HCT116 (cell line): ENCODE measurements at regions not wholly inside any gene's neighbourhood (a gene's known extent, or its start where the extent isn't known, plus 50 kb on each side); places are given as distances from the start of the nearest gene placed in this dataset.

ENCODE experiments used
- ATAC-seq: fragments of 200-7000 bp; cut with Tn5 transposase; 2 replicates; pipeline ENCODE4 v1.9.1; 2020; ENCODE audit warnings: mild to moderate bottlenecking, moderate library complexity
- BruUV-seq: library from RNA; stranded (reverse); fragments of 400-500 nt; replicated peaks from 2 replicates; lab custom pipeline; 2021; lab: Mats Ljungman, UMichigan
- CTCF ChIA-PET: fragments of 300-600 bp; sonication (Branson Sonifier 250); formaldehyde crosslinking; loops from one replicate; lab custom pipeline; 2021; ENCODE audit warnings: antibody characterized with exemption; lab: Charles Lee
- POLR2A ChIA-PET: fragments of 300-600, 350-600 bp; sonication (Branson Sonifier 250); formaldehyde crosslinking; loops from one replicate; lab custom pipeline; 2021; ENCODE audit warnings: antibody characterized with exemption; lab: Charles Lee
- RAD21 ChIA-PET, 2 experiments: fragments of 300-600 bp; sonication (Branson Sonifier 250); formaldehyde crosslinking; loops; one replicate each; lab custom pipeline; 2023; ENCODE audit warnings: low total read pairs in 2 of 2; ENCODE audit not compliant: uncharacterized antibody in 2 of 2, unreplicated experiment in 2 of 2, low non-redundant PET in 1 of 2; lab: Charles Lee
- DNase-seq: peaks from one replicate; pipeline ENCODE4 v3.0.0-alpha.2; 2010; ENCODE audit warnings: low read depth, low spot score
- H2AFZ ChIP-seq: fragments of 200-600 bp; shearing (Covaris generic), sonication (generic); 2 replicates; pipeline ENCODE4 v1.6.1; 2017; ENCODE audit warnings: low read depth, mixed run types, mixed read lengths, antibody characterized with exemption, low read length; ENCODE audit not compliant: poor library complexity, severe bottlenecking
- H3K27ac ChIP-seq: 2 replicates; pipeline ENCODE4 v1.5.1; 2012; ENCODE audit warnings: low read depth, low read length
- H3K27me3 ChIP-seq: fragments of 200-600 bp; sonication (generic); 2 replicates; pipeline ENCODE4 v1.6.1; 2016; ENCODE audit warnings: mixed run types, low read length, mixed read lengths; ENCODE audit not compliant: insufficient read depth
- H3K36me3 ChIP-seq, 2 experiments: fragments of 200-500 bp in 1 of 2; fragments of 200-600 bp in 1 of 2; sonication (Bioruptor generic) in 1 of 2; sonication (generic) in 1 of 2; 2 replicates each; pipeline versions ENCODE4 v1.5.1 to v1.6.1; 2014 to 2016; ENCODE audit warnings: low read length in 2 of 2, inconsistent platforms in 1 of 2, mixed read lengths in 1 of 2, mixed run types in 1 of 2; ENCODE audit not compliant: insufficient read depth in 2 of 2, control insufficient read depth in 1 of 2
- H3K4me1 ChIP-seq, 2 experiments: fragments of 200-600 bp in 1 of 2; sonication (generic) in 1 of 2; 2 replicates each; pipeline versions ENCODE4 v1.5.1 to v1.6.1; 2012 to 2017; ENCODE audit warnings: low read length in 2 of 2, inconsistent platforms in 1 of 2, mild to moderate bottlenecking in 1 of 2, mixed read lengths in 1 of 2, mixed run types in 1 of 2, moderate library complexity in 1 of 2; ENCODE audit not compliant: insufficient read depth in 2 of 2, control insufficient read depth in 1 of 2
- H3K4me2 ChIP-seq: fragments of 200-600 bp; sonication (generic); 2 replicates; pipeline ENCODE4 v1.6.1; 2017; ENCODE audit warnings: mixed run types, low read length, mixed read lengths
- H3K4me3 ChIP-seq, 2 experiments: fragments of 200-600 bp in 1 of 2; sonication (generic) in 1 of 2; replicated peaks in 1 of 2; 2 replicates each; pipeline ENCODE4 v1.5.1; 2011 to 2016; ENCODE audit warnings: low read length in 2 of 2, control low read depth in 1 of 2, low read depth in 1 of 2, mild to moderate bottlenecking in 1 of 2, mixed read lengths in 1 of 2, mixed run types in 1 of 2
- H3K79me2 ChIP-seq: fragments of 200-600 bp; sonication (generic); 2 replicates; pipeline ENCODE4 v1.6.1; 2017; ENCODE audit warnings: mild to moderate bottlenecking, mixed run types, low read length, moderate library complexity, mixed read lengths; ENCODE audit not compliant: insufficient read depth
- H3K9ac ChIP-seq: fragments of 200-600 bp; sonication (generic); 2 replicates; pipeline ENCODE4 v1.6.1; 2016; ENCODE audit warnings: low read length, mixed read lengths
- H3K9me2 ChIP-seq: fragments of 200-600 bp; sonication (generic), shearing (Covaris generic); 2 replicates; pipeline ENCODE4 v1.6.1; 2017; ENCODE audit warnings: mixed run types, mild to moderate bottlenecking, moderate library complexity; ENCODE audit not compliant: insufficient read depth
- H3K9me3 ChIP-seq, 2 experiments: fragments of 200-500 bp in 1 of 2; fragments of 200-600 bp in 1 of 2; sonication (Bioruptor generic) in 1 of 2; sonication (generic) in 1 of 2; 2 replicates each; pipeline ENCODE4 v1.6.1; 2014 to 2017; ENCODE audit warnings: low read length in 2 of 2, mixed read lengths in 2 of 2, inconsistent platforms in 1 of 2, low read depth in 1 of 2, mild to moderate bottlenecking in 1 of 2, mixed run types in 1 of 2, moderate library complexity in 1 of 2; ENCODE audit not compliant: control insufficient read depth in 1 of 2, insufficient read depth in 1 of 2
- H4K20me1 ChIP-seq: fragments of 200-600 bp; sonication (generic), shearing (Covaris generic); 2 replicates; pipeline ENCODE4 v1.6.1; 2017; ENCODE audit warnings: mixed run types, mild to moderate bottlenecking, moderate library complexity; ENCODE audit not compliant: insufficient read depth
- CBX3 ChIP-seq: IDR thresholded peaks from 2 replicates; pipeline ENCODE4 v1.6.1; 2012; ENCODE audit warnings: low read depth
- EGR1 ChIP-seq: IDR thresholded peaks from 2 replicates; pipeline ENCODE4 v1.6.1; 2012; ENCODE audit warnings: low read depth
- ELF1 ChIP-seq: IDR thresholded peaks from 2 replicates; pipeline ENCODE4 v1.6.1; 2012; ENCODE audit warnings: low read depth, borderline replicate concordance
- EZH2phosphoT487 ChIP-seq: fragments of 200-600 bp; IDR thresholded peaks from 2 replicates; pipeline ENCODE4 v1.6.1; 2018; ENCODE audit warnings: antibody characterized with exemption, borderline replicate concordance
- FOSL1 ChIP-seq: IDR thresholded peaks from 2 replicates; pipeline ENCODE4 v1.6.1; 2012; ENCODE audit warnings: low read depth
- JUND ChIP-seq: IDR thresholded peaks from 2 replicates; pipeline ENCODE4 v1.6.1; 2012
- MAX ChIP-seq: IDR thresholded peaks from 2 replicates; pipeline ENCODE4 v1.6.1; 2012
- POLR2A ChIP-seq: IDR thresholded peaks from 2 replicates; pipeline ENCODE4 v1.7.0; 2011; ENCODE audit warnings: borderline replicate concordance; ENCODE audit not compliant: insufficient read depth, insufficient read length; ENCODE audit errors: extremely low read depth
- POLR2AphosphoS5 ChIP-seq: IDR thresholded peaks from 2 replicates; pipeline ENCODE4 v1.6.1; 2011; ENCODE audit warnings: mild to moderate bottlenecking, low read depth, low read length, moderate library complexity
- RAD21 ChIP-seq: IDR thresholded peaks from 2 replicates; pipeline ENCODE4 v1.6.1; 2012; ENCODE audit warnings: low read depth, mild to moderate bottlenecking
- SIN3A ChIP-seq: IDR thresholded peaks from 2 replicates; pipeline ENCODE4 v1.6.1; 2012; ENCODE audit warnings: low read depth
- SRF ChIP-seq: IDR thresholded peaks from 2 replicates; pipeline ENCODE4 v1.6.1; 2012; ENCODE audit warnings: low read depth
- TCF7L2 ChIP-seq: IDR thresholded peaks from 2 replicates; pipeline ENCODE4 v1.7.0; 2011; ENCODE audit warnings: borderline replicate concordance, inconsistent platforms; ENCODE audit not compliant: insufficient read depth, insufficient read length; ENCODE audit errors: extremely low read depth
- YY1 ChIP-seq: IDR thresholded peaks from 2 replicates; pipeline ENCODE4 v1.6.1; 2011; ENCODE audit warnings: low read length, low read depth, moderate library complexity, mild to moderate bottlenecking; ENCODE audit not compliant: insufficient replicate concordance; ENCODE audit errors: extremely low read depth
- ZFX ChIP-seq: fragments of 450-650 bp; IDR thresholded peaks from 2 replicates; pipeline ENCODE4 v1.6.1; 2017
- ZNF274 ChIP-seq: fragments of 200-500 bp; sonication (Bioruptor generic); IDR thresholded peaks from 2 replicates; pipeline ENCODE4 v1.6.1; 2014; ENCODE audit warnings: mild to moderate bottlenecking, low read depth, low read length, inconsistent platforms
- intact Hi-C: fragments of 100-400 bp; cut with micrococcal nuclease; formaldehyde crosslinking; loops from 2 replicates; pipeline ENCODE4 v1.10.0; 2022
- TF ChIP-seq, protein P1 (sequence below): IDR thresholded peaks from 2 replicates; pipeline ENCODE4 v1.6.1; 2012; ENCODE audit warnings: low read depth
- TF ChIP-seq, protein P2 (sequence below): IDR thresholded peaks from 2 replicates; pipeline ENCODE4 v1.6.1; 2012
- TF ChIP-seq, protein P3 (sequence below): IDR thresholded peaks from 2 replicates; pipeline ENCODE4 v1.6.1; 2011; ENCODE audit warnings: mild to moderate bottlenecking, low read length, moderate library complexity; ENCODE audit not compliant: insufficient replicate concordance; ENCODE audit errors: extremely low read depth
- TF ChIP-seq, protein P4 (sequence below), 3 experiments: fragments of 200-600 bp in 1 of 3; sonication (generic) in 1 of 3; IDR thresholded peaks in 2 of 3; conservative IDR thresholded peaks in 1 of 3; 2 replicates each; pipeline ENCODE4 v1.5.1; 2012 to 2017; ENCODE audit warnings: low read depth in 2 of 3, low read length in 2 of 3, antibody characterized with exemption in 1 of 3, borderline replicate concordance in 1 of 3, control low read depth in 1 of 3, mild to moderate bottlenecking in 1 of 3, mixed read lengths in 1 of 3, mixed run types in 1 of 3, moderate library complexity in 1 of 3; ENCODE audit not compliant: insufficient read depth in 1 of 3

DNA sequence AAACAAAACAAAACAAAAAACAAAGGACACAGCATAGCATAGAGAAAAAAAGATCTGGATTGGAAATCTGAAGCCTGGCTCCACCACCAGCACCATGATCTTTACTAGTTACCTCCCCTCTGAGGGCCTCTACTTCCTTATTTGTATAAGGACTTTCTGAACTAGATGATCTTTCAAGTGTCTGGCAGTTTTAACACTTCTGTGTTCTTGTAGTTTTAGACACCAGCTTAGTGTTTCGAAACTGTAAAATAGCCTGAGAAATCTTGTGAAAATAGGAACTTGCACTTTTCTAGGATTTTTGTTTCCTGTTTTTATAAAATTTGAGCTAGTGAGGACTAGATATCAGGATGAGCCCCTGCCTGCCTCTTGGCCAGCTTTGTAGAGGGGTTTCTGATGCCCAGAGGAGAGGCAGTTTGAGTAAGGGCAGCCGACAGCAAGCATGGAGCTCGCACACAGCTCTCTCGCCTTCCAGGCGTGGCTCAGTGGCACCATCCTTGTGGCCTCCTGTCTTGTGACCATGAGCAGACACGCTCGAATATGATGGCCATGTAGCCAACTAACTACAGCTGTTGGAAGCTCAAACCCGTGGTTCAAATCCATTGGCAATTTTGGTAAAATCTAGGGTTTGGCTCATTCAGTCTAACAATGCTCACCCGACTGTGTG is 319.0 kb downstream of the KCNRG start:
- ATAC-seq: no peak

More for the DNA sequence above, 319.0 kb downstream of the KCNRG start:
- TF ChIP-seq TCF7L2 (no peak), ELF1 (no peak), RAD21 (no peak), FOSL1 (no peak), YY1 (no peak), EZH2phosphoT487 (no peak), MAX (no peak), CBX3 (no peak), POLR2AphosphoS5 (no peak), SRF (no peak), POLR2A (no peak), JUND (no peak), EGR1 (no peak), SIN3A (no peak), ZFX (no peak), ZNF274 (no peak)
- TF ChIP-seq, protein P1, sequence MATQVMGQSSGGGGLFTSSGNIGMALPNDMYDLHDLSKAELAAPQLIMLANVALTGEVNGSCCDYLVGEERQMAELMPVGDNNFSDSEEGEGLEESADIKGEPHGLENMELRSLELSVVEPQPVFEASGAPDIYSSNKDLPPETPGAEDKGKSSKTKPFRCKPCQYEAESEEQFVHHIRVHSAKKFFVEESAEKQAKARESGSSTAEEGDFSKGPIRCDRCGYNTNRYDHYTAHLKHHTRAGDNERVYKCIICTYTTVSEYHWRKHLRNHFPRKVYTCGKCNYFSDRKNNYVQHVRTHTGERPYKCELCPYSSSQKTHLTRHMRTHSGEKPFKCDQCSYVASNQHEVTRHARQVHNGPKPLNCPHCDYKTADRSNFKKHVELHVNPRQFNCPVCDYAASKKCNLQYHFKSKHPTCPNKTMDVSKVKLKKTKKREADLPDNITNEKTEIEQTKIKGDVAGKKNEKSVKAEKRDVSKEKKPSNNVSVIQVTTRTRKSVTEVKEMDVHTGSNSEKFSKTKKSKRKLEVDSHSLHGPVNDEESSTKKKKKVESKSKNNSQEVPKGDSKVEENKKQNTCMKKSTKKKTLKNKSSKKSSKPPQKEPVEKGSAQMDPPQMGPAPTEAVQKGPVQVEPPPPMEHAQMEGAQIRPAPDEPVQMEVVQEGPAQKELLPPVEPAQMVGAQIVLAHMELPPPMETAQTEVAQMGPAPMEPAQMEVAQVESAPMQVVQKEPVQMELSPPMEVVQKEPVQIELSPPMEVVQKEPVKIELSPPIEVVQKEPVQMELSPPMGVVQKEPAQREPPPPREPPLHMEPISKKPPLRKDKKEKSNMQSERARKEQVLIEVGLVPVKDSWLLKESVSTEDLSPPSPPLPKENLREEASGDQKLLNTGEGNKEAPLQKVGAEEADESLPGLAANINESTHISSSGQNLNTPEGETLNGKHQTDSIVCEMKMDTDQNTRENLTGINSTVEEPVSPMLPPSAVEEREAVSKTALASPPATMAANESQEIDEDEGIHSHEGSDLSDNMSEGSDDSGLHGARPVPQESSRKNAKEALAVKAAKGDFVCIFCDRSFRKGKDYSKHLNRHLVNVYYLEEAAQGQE: no peak
- TF ChIP-seq, protein P2, sequence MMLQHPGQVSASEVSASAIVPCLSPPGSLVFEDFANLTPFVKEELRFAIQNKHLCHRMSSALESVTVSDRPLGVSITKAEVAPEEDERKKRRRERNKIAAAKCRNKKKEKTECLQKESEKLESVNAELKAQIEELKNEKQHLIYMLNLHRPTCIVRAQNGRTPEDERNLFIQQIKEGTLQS: no peak
- TF ChIP-seq, protein P3, sequence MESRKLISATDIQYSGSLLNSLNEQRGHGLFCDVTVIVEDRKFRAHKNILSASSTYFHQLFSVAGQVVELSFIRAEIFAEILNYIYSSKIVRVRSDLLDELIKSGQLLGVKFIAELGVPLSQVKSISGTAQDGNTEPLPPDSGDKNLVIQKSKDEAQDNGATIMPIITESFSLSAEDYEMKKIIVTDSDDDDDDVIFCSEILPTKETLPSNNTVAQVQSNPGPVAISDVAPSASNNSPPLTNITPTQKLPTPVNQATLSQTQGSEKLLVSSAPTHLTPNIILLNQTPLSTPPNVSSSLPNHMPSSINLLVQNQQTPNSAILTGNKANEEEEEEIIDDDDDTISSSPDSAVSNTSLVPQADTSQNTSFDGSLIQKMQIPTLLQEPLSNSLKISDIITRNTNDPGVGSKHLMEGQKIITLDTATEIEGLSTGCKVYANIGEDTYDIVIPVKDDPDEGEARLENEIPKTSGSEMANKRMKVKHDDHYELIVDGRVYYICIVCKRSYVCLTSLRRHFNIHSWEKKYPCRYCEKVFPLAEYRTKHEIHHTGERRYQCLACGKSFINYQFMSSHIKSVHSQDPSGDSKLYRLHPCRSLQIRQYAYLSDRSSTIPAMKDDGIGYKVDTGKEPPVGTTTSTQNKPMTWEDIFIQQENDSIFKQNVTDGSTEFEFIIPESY: no peak
- TF ChIP-seq, protein P4, sequence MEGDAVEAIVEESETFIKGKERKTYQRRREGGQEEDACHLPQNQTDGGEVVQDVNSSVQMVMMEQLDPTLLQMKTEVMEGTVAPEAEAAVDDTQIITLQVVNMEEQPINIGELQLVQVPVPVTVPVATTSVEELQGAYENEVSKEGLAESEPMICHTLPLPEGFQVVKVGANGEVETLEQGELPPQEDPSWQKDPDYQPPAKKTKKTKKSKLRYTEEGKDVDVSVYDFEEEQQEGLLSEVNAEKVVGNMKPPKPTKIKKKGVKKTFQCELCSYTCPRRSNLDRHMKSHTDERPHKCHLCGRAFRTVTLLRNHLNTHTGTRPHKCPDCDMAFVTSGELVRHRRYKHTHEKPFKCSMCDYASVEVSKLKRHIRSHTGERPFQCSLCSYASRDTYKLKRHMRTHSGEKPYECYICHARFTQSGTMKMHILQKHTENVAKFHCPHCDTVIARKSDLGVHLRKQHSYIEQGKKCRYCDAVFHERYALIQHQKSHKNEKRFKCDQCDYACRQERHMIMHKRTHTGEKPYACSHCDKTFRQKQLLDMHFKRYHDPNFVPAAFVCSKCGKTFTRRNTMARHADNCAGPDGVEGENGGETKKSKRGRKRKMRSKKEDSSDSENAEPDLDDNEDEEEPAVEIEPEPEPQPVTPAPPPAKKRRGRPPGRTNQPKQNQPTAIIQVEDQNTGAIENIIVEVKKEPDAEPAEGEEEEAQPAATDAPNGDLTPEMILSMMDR (IDR thresholded peaks at IDR 0.05 in 2 of 3, conservative IDR thresholded peaks at IDR 0.05 in 1 of 3; ENCODE audit: borderline replicate concordance in 1 of 3, insufficient read depth in 1 of 3, low read depth in 2 of 3, low read length in 2 of 3): no peak
- TF ChIP-seq, all 23 proteins: peak for 0
- RAD21 ChIA-PET: no interaction called here
- BruUV-seq: no TSS peak
- Histone ChIP-seq H3K4me2 (no peak overlapping the region), H3K4me3 (no peak overlapping the region), H4K20me1 (no peaks in the 10 kb centered on the region), H3K9me2 (no peaks in the 10 kb centered on the region), H3K9me3 (no peaks in the 10 kb centered on the region), H3K4me1 (no peaks in the 10 kb centered on the region; a peak in 1 of 4 replicates), H3K9ac (no peak overlapping the region), H3K36me3 (no peaks in the 10 kb centered on the region), H2AFZ (no peak overlapping the region), H3K27me3 (no peaks in the 10 kb centered on the region), H3K79me2 (no peaks in the 10 kb centered on the region), H3K27ac (no peak overlapping the region)
- POLR2A ChIA-PET: no interaction called here
- CTCF ChIA-PET: no interaction called here
- DNase-seq: no peak
- intact Hi-C loops: no loop called here
